DND-41 (cell line): ENCODE measurements at regions not wholly inside any gene's neighbourhood (a gene's known extent, or its start where the extent isn't known, plus 50 kb on each side); places are given as distances from the start of the nearest gene placed in this dataset.
"Not testable (repeated sequence)": the region's sequence is repeated elsewhere in the genome, so short reads cannot be mapped to it uniquely, and the experiment has no call there.

ENCODE experiments used
- ATAC-seq: fragments of 200-7000 bp; cut with Tn5 transposase; 3 replicates; pipeline ENCODE4 v1.9.1; 2021; ENCODE audit warnings: low read depth; ENCODE audit not compliant: insufficient read depth
- DNase-seq: peaks from one replicate; pipeline ENCODE4 v3.0.0-alpha.2; 2020
- H2AFZ ChIP-seq: 2 replicates; pipeline ENCODE4 v1.6.0; 2012; ENCODE audit warnings: low read depth, low read length
- H3K27ac ChIP-seq: 2 replicates; pipeline ENCODE4 v1.5.1; 2012; ENCODE audit warnings: low read length, inconsistent platforms
- H3K27me3 ChIP-seq: fragments of 200-600 bp; sonication (generic); 2 replicates; pipeline ENCODE4 v1.6.0; 2012; ENCODE audit warnings: low read length, mild to moderate bottlenecking, inconsistent platforms; ENCODE audit not compliant: insufficient read depth, poor library complexity
- H3K36me3 ChIP-seq: 2 replicates; pipeline ENCODE4 v1.5.1; 2012; ENCODE audit warnings: low read length, inconsistent platforms; ENCODE audit not compliant: insufficient read depth
- H3K4me1 ChIP-seq: 2 replicates; pipeline ENCODE4 v1.5.1; 2012; ENCODE audit warnings: mild to moderate bottlenecking, low read length; ENCODE audit not compliant: insufficient read depth
- H3K4me2 ChIP-seq: 2 replicates; pipeline ENCODE4 v1.6.0; 2012; ENCODE audit warnings: mild to moderate bottlenecking, moderate library complexity, low read length, inconsistent platforms; ENCODE audit not compliant: insufficient read depth
- H3K4me3 ChIP-seq, 2 experiments: fragments of 200-600 bp in 1 of 2; shearing (Covaris generic) in 1 of 2; 2 replicates each; pipeline ENCODE4 v1.5.1; 2012 to 2016; ENCODE audit warnings: inconsistent platforms in 2 of 2, low read length in 2 of 2, mild to moderate bottlenecking in 2 of 2, low read depth in 1 of 2, moderate library complexity in 1 of 2
- H3K79me2 ChIP-seq: 2 replicates; pipeline ENCODE4 v1.6.0; 2012; ENCODE audit warnings: low read length, inconsistent platforms; ENCODE audit not compliant: insufficient read depth
- H3K9ac ChIP-seq: 2 replicates; pipeline ENCODE4 v1.6.0; 2012; ENCODE audit warnings: low read depth, mild to moderate bottlenecking, inconsistent platforms, low read length, moderate library complexity
- H3K9me3 ChIP-seq: 2 replicates; pipeline ENCODE4 v1.5.1; 2012; ENCODE audit warnings: low read length, moderate library complexity, mild to moderate bottlenecking, inconsistent platforms; ENCODE audit not compliant: insufficient read depth, severe bottlenecking
- H4K20me1 ChIP-seq: 2 replicates; pipeline ENCODE4 v1.6.0; 2012; ENCODE audit warnings: low read length; ENCODE audit not compliant: insufficient read depth
- EZH2 ChIP-seq: IDR thresholded peaks from 3 replicates; pipeline ENCODE4 v1.6.1; 2012; ENCODE audit warnings: borderline replicate concordance, low read depth, mild to moderate bottlenecking, moderate library complexity, low read length, inconsistent platforms; ENCODE audit not compliant: severe bottlenecking
- TF ChIP-seq, protein P1 (sequence below): IDR thresholded peaks from 2 replicates; pipeline ENCODE4 v1.5.1; 2012; ENCODE audit warnings: borderline replicate concordance, low read length, moderate library complexity, mild to moderate bottlenecking; ENCODE audit not compliant: poor library complexity, severe bottlenecking; ENCODE audit errors: extremely low read depth

- H3K4me1 ChIP-seq, result no peaks in the 10 kb centered on the region
- H3K4me2 ChIP-seq, result no peak overlapping the region
- H2AFZ ChIP-seq, result no peak overlapping the region
- H3K4me3 ChIP-seq, result no peak overlapping the region
- no peaks in the 10 kb centered on the region for H4K20me1 ChIP-seq
- DNase-seq, result no peak
- H3K27ac ChIP-seq, result no peak overlapping the region
- no peaks in the 10 kb centered on the region for H3K36me3 ChIP-seq
- H3K79me2 ChIP-seq, result no peaks in the 10 kb centered on the region
- no peak for ATAC-seq
- no peak overlapping the region for H3K9ac ChIP-seq
- TF ChIP-seq EZH2, result no peak
- TF ChIP-seq, protein P1, sequence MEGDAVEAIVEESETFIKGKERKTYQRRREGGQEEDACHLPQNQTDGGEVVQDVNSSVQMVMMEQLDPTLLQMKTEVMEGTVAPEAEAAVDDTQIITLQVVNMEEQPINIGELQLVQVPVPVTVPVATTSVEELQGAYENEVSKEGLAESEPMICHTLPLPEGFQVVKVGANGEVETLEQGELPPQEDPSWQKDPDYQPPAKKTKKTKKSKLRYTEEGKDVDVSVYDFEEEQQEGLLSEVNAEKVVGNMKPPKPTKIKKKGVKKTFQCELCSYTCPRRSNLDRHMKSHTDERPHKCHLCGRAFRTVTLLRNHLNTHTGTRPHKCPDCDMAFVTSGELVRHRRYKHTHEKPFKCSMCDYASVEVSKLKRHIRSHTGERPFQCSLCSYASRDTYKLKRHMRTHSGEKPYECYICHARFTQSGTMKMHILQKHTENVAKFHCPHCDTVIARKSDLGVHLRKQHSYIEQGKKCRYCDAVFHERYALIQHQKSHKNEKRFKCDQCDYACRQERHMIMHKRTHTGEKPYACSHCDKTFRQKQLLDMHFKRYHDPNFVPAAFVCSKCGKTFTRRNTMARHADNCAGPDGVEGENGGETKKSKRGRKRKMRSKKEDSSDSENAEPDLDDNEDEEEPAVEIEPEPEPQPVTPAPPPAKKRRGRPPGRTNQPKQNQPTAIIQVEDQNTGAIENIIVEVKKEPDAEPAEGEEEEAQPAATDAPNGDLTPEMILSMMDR, result no peak
- H3K9me3 ChIP-seq, result no peaks in the 10 kb centered on the region
- H3K27me3 ChIP-seq, result no peaks in the 10 kb centered on the region
Measured at GRCh38 chr4:42248972-42249371, 96.5 kb upstream of the BEND4 start.

- Histone ChIP-seq H3K9me3 (no peaks in the 10 kb centered on the region), H2AFZ (no peak overlapping the region), H3K4me1 (no peaks in the 10 kb centered on the region), H3K27ac (no peak overlapping the region), H3K4me3 (no peak overlapping the region), H3K36me3 (no peaks in the 10 kb centered on the region), H3K79me2 (no peaks in the 10 kb centered on the region), H4K20me1 (no peaks in the 10 kb centered on the region), H3K27me3 (no peaks in the 10 kb centered on the region), H3K9ac (no peak overlapping the region), H3K4me2 (no peak overlapping the region)
- ATAC-seq (no peak), DNase-seq (no peak)
- no peak for TF ChIP-seq EZH2
- TF ChIP-seq, protein P1, result no peak
Measured at GRCh38 chr4:42252315-42252714, 99.9 kb upstream of the BEND4 start.

DNA sequence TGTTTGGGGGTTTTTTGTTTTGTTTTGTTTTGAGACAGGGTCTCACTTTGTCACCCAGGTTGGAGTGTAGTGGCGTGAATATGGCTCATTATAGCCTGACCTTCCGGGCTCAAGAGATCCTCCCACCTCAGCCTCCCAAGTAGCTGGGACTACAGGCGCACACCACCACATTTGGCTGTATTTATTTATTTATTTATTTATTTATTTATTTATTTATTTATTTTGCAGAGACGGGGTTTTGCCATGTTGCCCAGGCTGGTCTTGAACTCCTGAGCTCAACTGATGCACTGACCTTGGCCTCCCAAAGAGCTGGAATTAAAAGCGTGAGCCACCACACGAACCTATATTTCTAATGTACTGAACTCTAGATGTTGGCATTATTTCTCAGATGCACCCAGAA, 105.2 kb upstream of the BEND4 start:
- DNase-seq, H3K9ac ChIP-seq, ATAC-seq, H3K79me2 ChIP-seq, H3K9me3 ChIP-seq, H3K4me2 ChIP-seq, H3K27me3 ChIP-seq, H2AFZ ChIP-seq, H4K20me1 ChIP-seq, H3K4me3 ChIP-seq, H3K4me1 ChIP-seq, H3K27ac ChIP-seq, H3K36me3 ChIP-seq: not testable (repeated sequence)

DNA sequence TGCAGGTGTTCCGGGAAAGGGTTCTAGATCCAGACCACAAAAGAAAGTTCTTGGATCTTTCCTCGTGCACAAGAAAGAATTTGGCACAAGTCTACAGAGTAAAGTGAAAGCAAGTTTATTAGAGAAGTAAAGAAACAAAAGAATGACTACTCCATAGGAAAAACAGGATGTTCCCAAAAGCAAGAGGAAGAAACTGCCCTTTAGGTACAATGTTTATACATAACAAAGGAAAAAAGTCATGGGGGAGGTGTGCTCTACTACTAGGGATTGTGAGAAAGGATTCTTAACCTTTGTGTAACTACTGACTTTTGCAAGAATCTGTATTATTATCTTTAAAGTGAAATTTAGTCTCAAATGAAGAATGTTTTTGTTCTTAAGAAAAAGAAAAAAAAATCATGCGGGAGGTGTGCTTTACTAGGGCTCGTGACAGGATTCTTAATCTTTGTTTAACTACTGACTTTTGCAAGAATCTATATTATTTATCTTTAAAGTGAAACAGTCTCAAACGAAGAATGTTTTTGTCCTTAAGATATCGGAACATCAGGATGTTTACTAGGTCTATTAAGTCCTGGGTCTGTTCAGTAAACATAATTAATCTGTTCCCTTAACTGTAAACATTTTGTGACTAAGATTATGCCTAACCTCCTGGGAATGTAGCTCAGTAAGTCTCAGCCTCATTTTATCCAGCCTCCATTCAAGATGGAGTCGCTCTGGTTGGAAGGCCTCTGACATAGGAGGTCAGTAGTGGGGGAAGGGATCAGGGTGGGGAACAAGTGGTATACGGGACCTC, 110.4 kb upstream of the BEND4 start:
- Histone ChIP-seq H3K4me3 (no peak overlapping the region), H3K4me2 (no peak overlapping the region), H3K79me2 (no peaks in the 10 kb centered on the region), H4K20me1 (no peaks in the 10 kb centered on the region), H3K27me3 (no peaks in the 10 kb centered on the region), H3K9me3 (no peaks in the 10 kb centered on the region), H3K4me1 (no peaks in the 10 kb centered on the region), H3K9ac (no peak overlapping the region), H3K27ac (no peak overlapping the region), H2AFZ (no peak overlapping the region), H3K36me3 (no peaks in the 10 kb centered on the region)
- TF ChIP-seq, protein P1, result no peak
- DNase-seq, result no peak
- ATAC-seq, result no peak
